Stimulated activated CD4-positive, alpha-beta T cell treated with anti-CD3 and anti-CD28 coated beads, Interleukin-12 subunit alpha, Interleukin-12 subunit beta, amount 100 ng/mL, for 4 hours (primary cell): ENCODE measurements at regions not wholly inside any gene's neighbourhood (a gene's known extent, or its start where the extent isn't known, plus 50 kb on each side); places are given as distances from the start of the nearest gene placed in this dataset.

Experiments used
- DNase-seq: peaks from one replicate; pipeline ENCODE4 v3.0.0-alpha.2; 2020

DNA sequence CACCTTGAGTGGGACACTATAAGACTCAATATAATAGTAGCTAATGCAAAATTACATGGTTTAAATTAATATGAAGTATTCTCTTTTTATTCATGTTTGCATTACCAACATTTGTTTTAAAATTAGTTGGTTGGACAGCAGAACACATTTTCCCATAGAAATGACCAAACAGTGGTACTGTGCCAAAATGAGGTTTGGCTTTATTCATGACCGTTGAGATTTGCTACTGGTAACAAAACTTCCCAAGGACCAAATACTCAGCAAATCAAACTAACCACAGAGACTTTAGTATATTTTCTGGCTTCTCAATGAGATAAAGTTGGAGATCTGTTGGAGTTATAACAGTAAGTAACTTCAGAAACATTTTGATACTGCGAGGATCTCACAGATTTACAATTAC lies 637.8 kb upstream of the MEF2C start:
- DNase-seq, result no peak

DNA sequence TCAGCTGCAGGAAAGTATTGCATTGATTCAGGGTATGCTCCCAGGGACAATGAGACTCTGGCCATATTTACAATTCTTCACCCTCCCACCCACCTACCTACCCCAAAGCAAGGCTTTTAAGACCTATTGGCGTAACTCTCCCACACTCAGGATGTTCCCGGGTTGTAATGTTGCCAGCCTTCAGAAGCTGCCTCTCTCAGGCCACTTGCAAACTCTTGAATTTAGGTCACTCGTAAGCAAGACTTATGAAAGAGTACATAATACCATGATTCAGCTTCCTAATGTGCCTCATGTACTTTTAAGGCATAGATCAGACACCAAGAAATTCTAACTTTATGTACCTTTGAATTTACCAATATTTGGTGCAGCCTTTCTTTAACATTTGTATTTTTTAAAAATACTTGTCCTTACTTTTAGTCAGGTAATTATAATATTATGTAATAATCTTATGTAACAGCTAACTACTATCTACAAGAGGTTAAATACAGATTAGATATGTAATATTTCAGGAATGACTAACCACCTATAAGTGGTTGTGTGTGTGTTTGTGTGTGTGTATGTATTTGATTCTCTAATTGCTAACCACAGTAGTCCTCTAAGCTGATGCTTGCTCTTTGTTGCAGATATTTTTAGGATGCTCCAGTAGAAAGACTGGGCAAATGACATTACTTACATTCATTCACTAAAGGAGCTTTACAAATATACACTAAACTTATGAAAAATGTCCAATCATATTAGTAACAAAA lies 630.5 kb upstream of the MEF2C start:
- DNase-seq, result no peak

GRCh38 chr5:89504051-89504450 lies 621.1 kb upstream of the MEF2C start:
- no peak for DNase-seq

DNA sequence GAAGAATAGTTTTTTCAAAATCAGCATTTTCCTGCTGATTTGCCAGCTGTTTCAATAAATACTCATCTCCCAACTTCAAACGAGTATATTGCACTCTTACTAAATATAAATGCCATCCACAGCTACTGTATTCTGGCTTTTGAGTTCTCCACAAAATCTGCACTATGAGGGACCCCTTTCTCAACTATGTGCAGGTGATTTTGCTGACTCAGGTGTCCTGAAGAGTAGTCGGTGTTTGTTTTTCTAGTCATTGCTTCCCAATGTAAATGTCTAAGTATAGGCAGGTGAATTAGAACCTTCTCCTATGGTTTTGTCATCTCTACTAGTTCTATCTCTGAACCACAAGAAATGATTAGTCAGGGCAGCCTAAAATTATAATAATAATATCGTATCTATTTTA lies 616.8 kb upstream of the MEF2C start:
- no peak for DNase-seq

DNA sequence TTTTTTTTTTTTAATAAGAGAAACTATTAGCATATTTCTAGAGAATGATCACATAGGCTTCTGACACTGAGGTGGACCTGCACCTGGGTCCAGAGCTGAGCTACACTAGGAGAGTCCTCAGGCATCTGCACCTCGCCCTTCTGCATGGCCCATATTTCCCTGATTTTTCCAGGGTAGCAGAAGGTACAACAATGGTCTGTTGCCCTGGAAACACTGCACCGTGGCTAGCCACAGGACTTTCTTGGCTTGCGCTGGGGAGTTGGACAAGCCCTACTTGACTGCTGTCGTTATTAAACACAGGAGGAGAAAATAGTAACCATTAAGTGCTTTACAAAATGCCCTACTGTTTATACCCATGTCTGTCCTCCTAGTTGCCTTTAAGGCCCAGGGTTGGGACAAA lies 615.7 kb upstream of the MEF2C start:
- DNase-seq, result no peak

GRCh38 chr5:89493414-89493813 lies 610.4 kb upstream of the MEF2C start:
- DNase-seq, result no peak

DNA sequence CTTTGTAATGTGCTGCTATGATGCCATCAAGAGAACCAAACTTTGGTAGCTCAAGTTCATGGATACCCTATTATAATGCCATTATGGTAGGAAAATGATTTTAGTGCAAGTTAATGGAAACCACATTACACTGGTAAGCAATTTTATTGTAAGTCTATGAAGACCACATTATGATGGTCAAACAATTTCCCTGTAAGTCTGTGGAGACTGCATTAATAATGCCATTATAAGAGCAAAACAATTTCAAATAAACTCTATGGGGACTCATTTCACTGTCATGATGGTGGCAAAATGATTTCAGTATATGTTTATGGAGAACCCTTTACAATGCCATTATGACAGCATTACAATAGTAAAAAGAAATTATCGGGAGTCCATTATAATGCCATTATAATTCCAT lies 602.0 kb upstream of the MEF2C start:
- DNase-seq, result no peak

GRCh38 chr5:89480406-89481007 lies 597.5 kb upstream of the MEF2C start:
- DNase-seq, result no peak

GRCh38 chr5:89478851-89479250 lies 595.9 kb upstream of the MEF2C start:
- no peak for DNase-seq

- DNase-seq, result no peak
Observed at GRCh38 chr5:89473196-89473595, 590.2 kb upstream of the MEF2C start.

- no peak for DNase-seq
Observed at GRCh38 chr5:89471541-89471940, 588.6 kb upstream of the MEF2C start.

DNA sequence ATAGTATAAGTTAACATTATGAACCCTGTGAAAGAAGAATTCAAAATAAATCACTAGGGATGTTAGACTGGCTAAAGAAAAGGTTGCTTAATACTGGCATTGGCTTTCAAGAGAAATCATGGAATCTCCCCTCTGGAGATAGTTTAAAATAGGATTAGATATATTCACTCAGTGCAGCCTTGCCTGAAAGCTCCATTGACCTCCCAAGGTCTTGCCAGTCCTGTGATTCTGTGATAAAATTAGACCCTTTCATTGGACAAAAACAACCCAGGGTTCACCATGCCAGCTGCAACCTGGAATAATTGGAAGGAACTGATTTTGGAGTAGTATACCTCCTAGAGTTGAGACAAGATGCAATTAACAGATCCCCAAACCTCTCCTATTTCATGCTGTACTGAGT lies 588.1 kb upstream of the MEF2C start:
- no peak for DNase-seq

- DNase-seq, result no peak
Observed at GRCh38 chr5:89470658-89471057, 587.7 kb upstream of the MEF2C start.

- DNase-seq, result no peak
Observed at GRCh38 chr5:89458332-89458656, 575.3 kb upstream of the MEF2C start.

DNA sequence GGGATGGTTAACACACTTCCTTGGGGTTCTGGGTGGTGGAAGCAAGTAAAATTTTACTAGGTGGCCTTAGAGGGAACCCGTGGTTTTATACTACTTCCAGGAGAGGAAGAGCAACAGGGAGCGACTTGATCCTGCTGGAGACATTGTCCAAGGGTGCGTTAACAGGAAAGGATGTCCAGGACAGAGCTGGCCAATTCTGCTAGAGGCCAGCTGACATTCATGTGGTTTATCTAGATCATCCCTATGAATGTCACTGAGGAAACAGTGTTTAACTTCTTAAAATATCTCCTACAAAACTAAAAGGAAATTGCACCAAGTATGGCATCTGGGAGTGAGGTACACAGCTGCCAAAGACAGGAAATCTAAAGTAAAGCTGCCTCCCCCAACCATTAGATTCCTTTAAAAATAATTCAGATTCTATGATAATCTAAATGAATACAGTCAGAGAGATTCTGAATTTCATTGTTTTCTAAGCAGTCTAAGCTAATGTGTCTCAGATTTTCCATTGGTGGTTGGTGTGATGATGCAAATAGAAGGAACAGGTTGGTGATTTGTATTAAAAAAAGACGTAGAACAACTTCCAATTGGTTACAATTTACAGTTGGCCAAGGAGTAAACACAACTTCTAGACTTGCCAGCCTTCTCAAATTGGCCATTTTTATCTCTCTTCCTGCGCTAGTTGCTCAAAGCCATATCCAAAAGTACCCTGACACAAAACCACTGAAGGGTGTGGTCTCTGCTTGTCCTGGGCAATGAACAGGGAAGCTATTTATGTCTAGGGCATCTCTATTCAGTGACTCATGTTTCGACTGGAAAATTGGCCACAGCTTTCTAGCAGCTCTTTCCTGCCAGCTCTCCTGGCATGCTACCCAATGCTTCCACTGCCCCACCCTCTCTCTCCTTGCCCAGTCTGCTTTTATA lies 574.7 kb upstream of the MEF2C start:
- no peak for DNase-seq

DNA sequence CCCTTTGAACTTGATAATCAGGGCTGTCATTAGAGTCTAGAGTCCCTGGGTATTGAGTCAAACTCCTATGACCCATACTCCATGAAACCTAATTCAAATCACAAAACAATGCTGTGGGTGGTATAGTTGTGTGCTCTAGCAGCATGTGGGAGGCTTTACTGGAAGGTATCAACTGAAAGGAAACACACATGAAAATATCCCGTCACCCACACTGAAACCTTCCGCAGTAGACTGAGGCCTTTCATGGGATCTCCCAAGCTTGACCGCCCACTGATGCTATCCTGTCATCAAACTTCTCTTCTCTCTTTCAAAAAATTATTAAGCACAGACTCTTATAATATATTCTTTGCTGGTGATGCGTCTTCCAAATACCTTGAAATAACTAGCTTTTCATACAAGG lies 569.1 kb upstream of the MEF2C start:
- DNase-seq, result no peak

- DNase-seq, result no peak
Observed at GRCh38 chr5:89451263-89451662, 568.3 kb upstream of the MEF2C start.

DNA sequence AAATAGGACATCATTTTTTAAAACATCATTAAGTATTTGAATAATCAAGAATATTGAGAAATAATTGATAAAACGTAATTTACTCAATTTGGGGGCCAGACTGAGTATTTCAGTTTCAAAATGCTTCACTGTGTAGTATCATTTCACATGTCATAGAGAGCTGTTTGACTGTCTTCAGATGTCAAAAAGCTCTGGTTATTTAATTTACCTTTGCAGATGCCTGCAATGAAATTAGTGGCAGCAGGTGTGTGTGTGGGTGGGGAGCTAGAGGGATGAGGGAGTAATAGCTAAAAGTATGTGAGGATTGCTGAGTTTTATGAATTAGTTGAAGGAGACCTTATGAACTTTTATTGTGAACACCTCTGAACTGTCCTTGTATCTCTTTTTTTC lies 567.2 kb upstream of the MEF2C start:
- no peak for DNase-seq

DNA sequence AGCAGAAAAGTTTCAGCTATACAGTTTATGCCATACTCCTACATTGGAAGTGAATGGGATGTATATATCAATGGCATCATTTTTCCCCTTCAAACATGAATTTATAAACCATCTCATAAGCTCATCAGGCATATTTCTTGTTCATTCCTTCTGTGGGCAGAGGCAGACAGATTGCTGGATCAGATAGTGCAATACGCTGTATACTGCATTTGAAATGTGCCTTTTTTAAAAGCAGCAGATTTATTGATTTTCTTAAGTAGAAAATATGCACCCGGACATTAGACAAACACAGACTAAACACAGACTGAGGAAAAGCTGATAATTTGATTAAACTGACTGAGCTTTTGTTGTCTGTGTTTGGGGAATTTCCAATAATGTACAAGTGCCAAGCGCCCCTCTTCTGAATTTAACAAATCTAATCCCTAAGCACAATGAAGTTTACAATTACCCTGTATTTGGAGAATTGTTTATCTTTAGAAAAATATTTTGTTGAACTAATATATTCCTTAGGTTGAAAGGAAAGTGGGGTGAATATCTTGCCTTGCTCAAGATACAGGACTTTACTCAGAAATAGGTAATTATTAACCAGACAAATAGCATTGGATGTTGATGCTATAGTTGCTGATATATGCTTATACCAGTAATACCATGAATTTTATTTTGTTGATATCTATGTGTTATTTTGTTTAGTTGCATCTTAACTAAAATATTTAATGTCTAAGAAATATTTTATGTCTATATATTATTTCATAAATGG lies 566.6 kb upstream of the MEF2C start:
- DNase-seq, result no peak

GRCh38 chr5:89447027-89447426 lies 564.0 kb upstream of the MEF2C start:
- no peak for DNase-seq

- DNase-seq, result no peak
Observed at GRCh38 chr5:89445106-89445745, 562.2 kb upstream of the MEF2C start.

DNA sequence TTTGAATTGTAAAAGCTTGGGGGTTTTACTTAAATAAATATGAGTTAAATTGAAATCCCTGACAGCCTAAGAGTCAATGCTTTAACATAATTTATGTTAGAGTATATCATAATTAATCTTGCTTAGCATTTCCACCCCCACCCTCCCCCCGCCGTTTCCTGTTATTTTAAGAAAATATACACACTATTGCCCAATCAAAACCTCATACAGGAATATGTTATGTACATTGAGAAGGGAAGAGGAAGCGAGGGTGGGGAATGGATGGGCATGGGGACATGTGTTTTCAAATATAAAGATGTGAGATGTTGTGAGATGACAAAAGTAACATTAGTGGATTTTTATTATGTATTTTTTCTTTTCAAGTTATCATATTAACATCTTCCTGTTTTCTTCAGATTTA lies 561.1 kb upstream of the MEF2C start:
- DNase-seq, result no peak

DNA sequence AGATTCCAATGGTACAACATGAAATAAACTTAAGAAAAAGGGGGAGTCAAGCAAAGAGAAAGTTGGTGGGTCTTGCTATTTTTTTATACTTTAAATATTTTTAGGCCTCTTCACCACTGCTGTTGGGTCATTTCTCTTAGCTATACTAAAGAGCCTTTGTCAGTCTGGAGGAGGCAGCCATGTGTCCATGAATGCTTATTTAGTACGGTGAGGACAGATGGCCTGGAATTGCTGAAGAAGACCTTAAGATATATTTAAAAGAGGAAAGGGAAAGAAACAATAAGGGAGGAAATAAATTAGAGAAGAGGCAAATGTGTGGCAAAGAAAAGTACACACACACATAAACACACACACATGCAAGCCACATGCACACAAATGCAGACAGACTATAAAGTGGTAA lies 560.5 kb upstream of the MEF2C start:
- no peak for DNase-seq
